ENCODE measurements at regions not wholly inside any gene's neighbourhood (a gene's known extent, or its start where the extent isn't known, plus 50 kb on each side); places are given as distances from the start of the nearest gene placed in this dataset.

DNA sequence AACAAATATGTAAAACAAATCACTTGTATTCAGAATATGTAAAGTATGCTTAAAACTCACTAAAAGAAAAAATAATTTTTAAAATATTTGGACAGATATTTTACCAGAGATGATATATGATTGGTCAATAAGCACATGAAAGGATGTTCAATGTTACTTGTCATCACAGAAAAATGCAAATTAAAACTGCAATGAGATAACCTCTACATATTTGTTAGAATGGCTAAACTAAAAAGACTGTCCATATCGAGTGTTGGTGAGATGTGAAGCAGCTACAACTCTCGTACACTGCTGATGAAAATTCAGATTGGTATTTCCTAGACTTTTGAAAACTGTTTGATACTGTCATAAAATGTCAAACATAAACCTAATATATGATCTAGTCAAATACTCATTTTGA lies 685.1 kb downstream of the DTWD2 start:
- Histone ChIP-seq H3K9ac (no peak overlapping the region), H3K4me3 (no peak overlapping the region), H3K27me3 (no peaks in the 10 kb centered on the region), H3K36me3 (no peaks in the 10 kb centered on the region), H3K27ac (no peak overlapping the region), H3K4me2 (no peak overlapping the region), H3K9me3 (ENCODE audit: low read depth) (no peaks in the 10 kb centered on the region), H3K79me2 (ENCODE audit: low read depth) (no peaks in the 10 kb centered on the region), H3F3A (ENCODE audit: low read depth) (no peaks in the 10 kb centered on the region), H2AFZ (replicated peaks) (no peak overlapping the region), H3K4me1 (no peaks in the 10 kb centered on the region), H4K20me1 (ENCODE audit: low read depth) (no peaks in the 10 kb centered on the region)
- H3K36me3 Mint-ChIP-seq: no peaks in the 10 kb centered on the region
- TF ChIP-seq, protein P1, sequence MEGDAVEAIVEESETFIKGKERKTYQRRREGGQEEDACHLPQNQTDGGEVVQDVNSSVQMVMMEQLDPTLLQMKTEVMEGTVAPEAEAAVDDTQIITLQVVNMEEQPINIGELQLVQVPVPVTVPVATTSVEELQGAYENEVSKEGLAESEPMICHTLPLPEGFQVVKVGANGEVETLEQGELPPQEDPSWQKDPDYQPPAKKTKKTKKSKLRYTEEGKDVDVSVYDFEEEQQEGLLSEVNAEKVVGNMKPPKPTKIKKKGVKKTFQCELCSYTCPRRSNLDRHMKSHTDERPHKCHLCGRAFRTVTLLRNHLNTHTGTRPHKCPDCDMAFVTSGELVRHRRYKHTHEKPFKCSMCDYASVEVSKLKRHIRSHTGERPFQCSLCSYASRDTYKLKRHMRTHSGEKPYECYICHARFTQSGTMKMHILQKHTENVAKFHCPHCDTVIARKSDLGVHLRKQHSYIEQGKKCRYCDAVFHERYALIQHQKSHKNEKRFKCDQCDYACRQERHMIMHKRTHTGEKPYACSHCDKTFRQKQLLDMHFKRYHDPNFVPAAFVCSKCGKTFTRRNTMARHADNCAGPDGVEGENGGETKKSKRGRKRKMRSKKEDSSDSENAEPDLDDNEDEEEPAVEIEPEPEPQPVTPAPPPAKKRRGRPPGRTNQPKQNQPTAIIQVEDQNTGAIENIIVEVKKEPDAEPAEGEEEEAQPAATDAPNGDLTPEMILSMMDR (IDR thresholded peaks at IDR 0.05): no peak
- no peak for TF ChIP-seq EZH2phosphoT487 (IDR thresholded peaks at IDR 0.05)
- TF ChIP-seq EZH2 (IDR thresholded peaks at IDR 0.05): no peak
- no peak overlapping the region for H3K27ac Mint-ChIP-seq
- H3K4me3 Mint-ChIP-seq: no peak overlapping the region
- no peaks in the 10 kb centered on the region for H3K27me3 Mint-ChIP-seq (ENCODE audit: insufficient read depth, low read depth)
- no peaks in the 10 kb centered on the region for H3K9me3 Mint-ChIP-seq
- peaks cover 6% of the 10 kb centered on the region for H3K4me1 Mint-ChIP-seq
- no peak for DNase-seq (ENCODE audit: low spot score)

DNA sequence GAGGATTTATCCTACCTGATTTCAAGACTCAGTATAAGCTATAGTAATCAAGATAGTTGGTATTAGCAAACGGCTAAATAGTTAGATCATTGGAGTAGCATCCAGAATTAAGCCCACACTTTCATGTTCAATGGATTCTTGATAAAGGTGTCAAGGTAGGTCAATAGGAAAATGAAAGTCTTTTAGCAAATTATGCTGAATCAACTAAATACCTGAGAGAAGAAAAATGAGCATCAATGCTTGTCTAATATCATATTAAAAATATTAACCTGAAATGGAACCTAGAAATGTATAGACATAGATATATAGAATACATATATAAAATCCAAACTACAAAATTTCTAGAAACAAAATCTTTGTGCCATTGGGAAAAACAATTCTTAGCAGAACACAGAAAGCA lies 685.6 kb downstream of the DTWD2 start:
- Histone ChIP-seq H3K36me3 (no peaks in the 10 kb centered on the region), H3K27me3 (no peaks in the 10 kb centered on the region), H3K27ac (no peak overlapping the region), H3K4me2 (no peak overlapping the region), H2AFZ (replicated peaks) (no peak overlapping the region), H3K79me2 (ENCODE audit: low read depth) (no peaks in the 10 kb centered on the region), H3F3A (ENCODE audit: low read depth) (no peaks in the 10 kb centered on the region), H3K4me3 (no peak overlapping the region), H3K9ac (no peak overlapping the region), H3K4me1 (no peaks in the 10 kb centered on the region), H4K20me1 (ENCODE audit: low read depth) (no peaks in the 10 kb centered on the region), H3K9me3 (ENCODE audit: low read depth) (no peaks in the 10 kb centered on the region)
- no peak for DNase-seq (ENCODE audit: low spot score)
- H3K36me3 Mint-ChIP-seq: no peaks in the 10 kb centered on the region
- no peak overlapping the region for H3K27ac Mint-ChIP-seq
- no peaks in the 10 kb centered on the region for H3K9me3 Mint-ChIP-seq
- no peaks in the 10 kb centered on the region for H3K27me3 Mint-ChIP-seq (ENCODE audit: insufficient read depth, low read depth)
- peaks cover 6% of the 10 kb centered on the region for H3K4me1 Mint-ChIP-seq
- TF ChIP-seq, protein P1 (IDR thresholded peaks at IDR 0.05): no peak
- no peak for TF ChIP-seq EZH2 (IDR thresholded peaks at IDR 0.05)
- no peak for TF ChIP-seq EZH2phosphoT487 (IDR thresholded peaks at IDR 0.05)
- H3K4me3 Mint-ChIP-seq: no peak overlapping the region

DNA sequence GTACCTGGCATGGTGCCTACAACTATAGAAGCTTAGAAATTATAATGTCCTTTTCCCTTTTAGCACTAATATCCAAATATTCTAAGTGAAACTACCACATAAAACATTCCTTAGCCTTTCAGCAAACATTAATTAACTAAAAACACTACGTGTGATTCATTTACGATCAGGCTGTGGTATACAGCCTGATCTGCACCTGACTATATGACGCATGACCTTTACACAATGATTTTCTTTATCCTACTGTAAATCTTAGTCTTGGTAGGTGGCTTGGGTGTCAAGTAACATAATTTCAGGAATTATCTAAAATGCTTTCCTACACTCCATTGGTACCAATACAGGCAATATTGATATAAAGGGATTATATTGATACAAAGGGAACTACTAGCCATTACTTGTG lies 686.7 kb downstream of the DTWD2 start:
- no peaks in the 10 kb centered on the region for H3F3A ChIP-seq (ENCODE audit: low read depth)
- TF ChIP-seq, protein P1 (IDR thresholded peaks at IDR 0.05): no peak
- no peak for TF ChIP-seq EZH2 (IDR thresholded peaks at IDR 0.05)
- TF ChIP-seq EZH2phosphoT487 (IDR thresholded peaks at IDR 0.05): no peak
- no peaks in the 10 kb centered on the region for H3K4me1 ChIP-seq
- H3K4me2 ChIP-seq: no peak overlapping the region
- no peak overlapping the region for H3K4me3 ChIP-seq
- no peaks in the 10 kb centered on the region for H3K9me3 ChIP-seq (ENCODE audit: low read depth)
- no peaks in the 10 kb centered on the region for H3K27me3 ChIP-seq
- no peak overlapping the region for H3K9ac ChIP-seq
- no peaks in the 10 kb centered on the region for H3K79me2 ChIP-seq (ENCODE audit: low read depth)
- no peaks in the 10 kb centered on the region for H3K9me3 Mint-ChIP-seq
- no peaks in the 10 kb centered on the region for H3K27me3 Mint-ChIP-seq (ENCODE audit: insufficient read depth, low read depth)
- H3K27ac ChIP-seq: no peak overlapping the region
- H2AFZ ChIP-seq (replicated peaks): no peak overlapping the region
- H3K4me3 Mint-ChIP-seq: no peak overlapping the region
- H3K27ac Mint-ChIP-seq: no peak overlapping the region
- DNase-seq (ENCODE audit: low spot score): no peak
- H3K36me3 Mint-ChIP-seq: no peaks in the 10 kb centered on the region
- H3K4me1 Mint-ChIP-seq: peaks cover 6% of the 10 kb centered on the region
- no peaks in the 10 kb centered on the region for H3K36me3 ChIP-seq
- no peaks in the 10 kb centered on the region for H4K20me1 ChIP-seq (ENCODE audit: low read depth)

DNA sequence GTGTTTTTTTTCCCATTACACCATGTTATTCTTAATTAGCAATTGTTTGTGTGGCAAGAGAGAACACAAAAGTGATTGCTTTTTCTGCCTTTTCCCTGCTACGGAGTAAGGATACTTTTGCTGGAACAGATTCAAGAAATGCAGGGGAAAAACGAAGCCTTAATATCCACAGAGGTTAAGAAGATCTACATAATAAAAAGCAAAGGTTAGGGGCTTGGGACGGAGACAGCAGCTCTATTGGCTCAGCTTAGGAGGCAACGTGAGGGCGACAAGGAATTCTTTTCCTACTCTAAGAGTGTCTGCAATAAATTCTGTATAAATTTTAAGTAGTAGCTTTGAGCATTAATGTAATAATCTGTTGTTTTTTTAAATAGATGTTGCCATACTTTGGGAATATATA lies 693.3 kb downstream of the DTWD2 start:
- Histone ChIP-seq H3F3A (ENCODE audit: low read depth) (no peaks in the 10 kb centered on the region), H3K27me3 (no peaks in the 10 kb centered on the region), H3K36me3 (no peaks in the 10 kb centered on the region), H3K9ac (no peak overlapping the region), H3K9me3 (ENCODE audit: low read depth) (no peaks in the 10 kb centered on the region), H3K4me2 (no peak overlapping the region), H3K4me3 (no peak overlapping the region), H4K20me1 (ENCODE audit: low read depth) (no peaks in the 10 kb centered on the region), H2AFZ (replicated peaks) (no peak overlapping the region), H3K27ac (no peak overlapping the region), H3K4me1 (no peaks in the 10 kb centered on the region), H3K79me2 (ENCODE audit: low read depth) (no peaks in the 10 kb centered on the region)
- Mint-ChIP-seq H3K36me3 (no peaks in the 10 kb centered on the region), H3K27ac (no peak overlapping the region), H3K4me1 (peaks cover 3% of the 10 kb centered on the region), H3K4me3 (no peak overlapping the region), H3K27me3 (ENCODE audit: insufficient read depth, low read depth) (peaks cover 2% of the 10 kb centered on the region), H3K9me3 (no peaks in the 10 kb centered on the region)
- TF ChIP-seq, protein P1 (IDR thresholded peaks at IDR 0.05): no peak
- TF ChIP-seq EZH2 (IDR thresholded peaks at IDR 0.05): no peak
- no peak for TF ChIP-seq EZH2phosphoT487 (IDR thresholded peaks at IDR 0.05)
- DNase-seq (ENCODE audit: low spot score): no peak

Measured in neural progenitor cell (in vitro differentiated cells).